Neural cell (in vitro differentiated cells): ENCODE measurements at regions not wholly inside any gene's neighbourhood (a gene's known extent, or its start where the extent isn't known, plus 50 kb on each side); places are given as distances from the start of the nearest gene placed in this dataset.

Experiments used
- H2AFZ ChIP-seq: fragments of 200-600, 300-800 bp; sonication (generic), shearing (Covaris generic); 2 replicates; pipeline ENCODE4 v1.6.0; 2014; ENCODE audit warnings: low read depth, mild to moderate bottlenecking, antibody characterized with exemption, low read length, moderate library complexity
- H3F3A ChIP-seq: fragments of 200-600 bp; shearing (Covaris generic); 2 replicates; pipeline ENCODE4 v1.6.1; 2016; ENCODE audit warnings: mild to moderate bottlenecking, moderate library complexity, mixed read lengths, antibody characterized with exemption, low read length; ENCODE audit not compliant: insufficient read depth, poor library complexity, severe bottlenecking
- H3K27ac ChIP-seq: fragments of 200-600, 300-800 bp; sonication (generic), shearing (Covaris generic); 2 replicates; pipeline ENCODE4 v1.5.1; 2014; ENCODE audit warnings: mild to moderate bottlenecking, low read length, moderate library complexity
- H3K27me3 ChIP-seq: fragments of 300-800, 200-600 bp; sonication (generic), shearing (Covaris generic); 2 replicates; pipeline ENCODE4 v1.6.0; 2014; ENCODE audit warnings: mild to moderate bottlenecking, low read depth, low read length, moderate library complexity; ENCODE audit not compliant: insufficient read depth
- H3K36me3 ChIP-seq: fragments of 300-800, 200-600 bp; sonication (generic), shearing (Covaris generic); 2 replicates; pipeline ENCODE4 v1.5.1; 2014; ENCODE audit warnings: mild to moderate bottlenecking, antibody characterized with exemption, low read length, moderate library complexity; ENCODE audit not compliant: insufficient read depth
- H3K4me2 ChIP-seq: fragments of 300-800, 200-600 bp; sonication (generic), shearing (Covaris generic); 2 replicates; pipeline ENCODE4 v1.6.0; 2014; ENCODE audit warnings: mild to moderate bottlenecking, low read length
- H3K4me3 ChIP-seq: fragments of 300-800, 200-600 bp; sonication (generic), shearing (Covaris generic); 2 replicates; pipeline ENCODE4 v1.5.1; 2014; ENCODE audit warnings: mild to moderate bottlenecking, low read length, moderate library complexity
- H3K79me2 ChIP-seq: fragments of 200-600 bp; shearing (Covaris generic); replicated peaks from 2 replicates; pipeline ENCODE4 v1.6.0; 2014; ENCODE audit warnings: mild to moderate bottlenecking, low read length, moderate library complexity; ENCODE audit not compliant: insufficient read depth
- H3K9ac ChIP-seq: fragments of 300-800, 200-600 bp; sonication (generic), shearing (Covaris generic); 2 replicates; pipeline ENCODE4 v1.6.1; 2016; ENCODE audit warnings: mild to moderate bottlenecking, low read length, mixed read lengths
- H3K9me2 ChIP-seq: fragments of 200-600 bp; shearing (Covaris generic); 2 replicates; pipeline ENCODE4 v1.6.1; 2016; ENCODE audit warnings: mild to moderate bottlenecking, low read length, mixed read lengths; ENCODE audit not compliant: insufficient read depth
- H3K9me3 ChIP-seq: fragments of 200-600, 300-800 bp; sonication (generic), shearing (Covaris generic); 2 replicates; pipeline ENCODE4 v1.6.1; 2016; ENCODE audit warnings: mild to moderate bottlenecking, mixed run types, low read length, moderate library complexity, mixed read lengths
- H4K20me1 ChIP-seq: fragments of 200-600 bp; shearing (Covaris generic); 2 replicates; pipeline ENCODE4 v1.6.1; 2016; ENCODE audit warnings: mild to moderate bottlenecking, mixed run types; ENCODE audit not compliant: insufficient read depth
- CTCF ChIP-seq: fragments of 450-650 bp; IDR thresholded peaks from 2 replicates; pipeline ENCODE4 v1.5.1; 2014; ENCODE audit warnings: antibody characterized with exemption, mild to moderate bottlenecking, moderate library complexity; ENCODE audit not compliant: poor library complexity, severe bottlenecking
- EP300 ChIP-seq: fragments of 450-650 bp; conservative IDR thresholded peaks from 2 replicates; pipeline ENCODE4 v1.6.1; 2014; ENCODE audit warnings: antibody characterized with exemption, mild to moderate bottlenecking, moderate library complexity; ENCODE audit not compliant: poor library complexity, severe bottlenecking
- EZH2 ChIP-seq: fragments of 200-600, 300-800 bp; shearing (Covaris generic), sonication (generic); IDR thresholded peaks from 2 replicates; pipeline ENCODE4 v1.6.1; 2014; ENCODE audit warnings: antibody characterized with exemption, low read length, borderline replicate concordance, mild to moderate bottlenecking; ENCODE audit not compliant: insufficient read depth, poor library complexity, severe bottlenecking
- MXI1 ChIP-seq: fragments of 450-650 bp; conservative IDR thresholded peaks from 2 replicates; pipeline ENCODE4 v1.6.1; 2014; ENCODE audit warnings: antibody characterized with exemption, mild to moderate bottlenecking; ENCODE audit not compliant: poor library complexity, severe bottlenecking
- POLR2AphosphoS5 ChIP-seq: IDR thresholded peaks from 2 replicates; pipeline ENCODE4 v1.6.1; 2012
- RAD21 ChIP-seq: fragments of 450-650 bp; conservative IDR thresholded peaks from 2 replicates; pipeline ENCODE4 v1.6.1; 2014; ENCODE audit warnings: antibody characterized with exemption, mild to moderate bottlenecking, moderate library complexity
- SMC3 ChIP-seq: fragments of 450-650 bp; conservative IDR thresholded peaks from 2 replicates; pipeline ENCODE4 v1.6.1; 2014; ENCODE audit warnings: antibody characterized with exemption, mild to moderate bottlenecking, moderate library complexity; ENCODE audit not compliant: poor library complexity
- TAF1 ChIP-seq: IDR thresholded peaks from 2 replicates; pipeline ENCODE4 v1.6.1; 2012; ENCODE audit warnings: low read depth
- TF ChIP-seq, protein P1 (sequence below): IDR thresholded peaks from 2 replicates; pipeline ENCODE4 v1.6.1; 2012; ENCODE audit warnings: borderline replicate concordance

GRCh38 chr6:144335311-144335861 lies 50.3 kb downstream of the UTRN start:
- Histone ChIP-seq H3K9me2 (no peaks in the 10 kb centered on the region), H3F3A (no peaks in the 10 kb centered on the region), H3K36me3 (no peaks in the 10 kb centered on the region), H3K9ac (no peak overlapping the region), H4K20me1 (no peaks in the 10 kb centered on the region), H3K79me2 (no peaks in the 10 kb centered on the region), H3K27me3 (no peaks in the 10 kb centered on the region), H3K27ac (no peak overlapping the region), H3K9me3 (no peaks in the 10 kb centered on the region), H3K4me2 (no peak overlapping the region), H2AFZ (no peak overlapping the region), H3K4me3 (no peak overlapping the region)
- TF ChIP-seq EP300 = no peak
- TF ChIP-seq, protein P1, sequence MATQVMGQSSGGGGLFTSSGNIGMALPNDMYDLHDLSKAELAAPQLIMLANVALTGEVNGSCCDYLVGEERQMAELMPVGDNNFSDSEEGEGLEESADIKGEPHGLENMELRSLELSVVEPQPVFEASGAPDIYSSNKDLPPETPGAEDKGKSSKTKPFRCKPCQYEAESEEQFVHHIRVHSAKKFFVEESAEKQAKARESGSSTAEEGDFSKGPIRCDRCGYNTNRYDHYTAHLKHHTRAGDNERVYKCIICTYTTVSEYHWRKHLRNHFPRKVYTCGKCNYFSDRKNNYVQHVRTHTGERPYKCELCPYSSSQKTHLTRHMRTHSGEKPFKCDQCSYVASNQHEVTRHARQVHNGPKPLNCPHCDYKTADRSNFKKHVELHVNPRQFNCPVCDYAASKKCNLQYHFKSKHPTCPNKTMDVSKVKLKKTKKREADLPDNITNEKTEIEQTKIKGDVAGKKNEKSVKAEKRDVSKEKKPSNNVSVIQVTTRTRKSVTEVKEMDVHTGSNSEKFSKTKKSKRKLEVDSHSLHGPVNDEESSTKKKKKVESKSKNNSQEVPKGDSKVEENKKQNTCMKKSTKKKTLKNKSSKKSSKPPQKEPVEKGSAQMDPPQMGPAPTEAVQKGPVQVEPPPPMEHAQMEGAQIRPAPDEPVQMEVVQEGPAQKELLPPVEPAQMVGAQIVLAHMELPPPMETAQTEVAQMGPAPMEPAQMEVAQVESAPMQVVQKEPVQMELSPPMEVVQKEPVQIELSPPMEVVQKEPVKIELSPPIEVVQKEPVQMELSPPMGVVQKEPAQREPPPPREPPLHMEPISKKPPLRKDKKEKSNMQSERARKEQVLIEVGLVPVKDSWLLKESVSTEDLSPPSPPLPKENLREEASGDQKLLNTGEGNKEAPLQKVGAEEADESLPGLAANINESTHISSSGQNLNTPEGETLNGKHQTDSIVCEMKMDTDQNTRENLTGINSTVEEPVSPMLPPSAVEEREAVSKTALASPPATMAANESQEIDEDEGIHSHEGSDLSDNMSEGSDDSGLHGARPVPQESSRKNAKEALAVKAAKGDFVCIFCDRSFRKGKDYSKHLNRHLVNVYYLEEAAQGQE = no peak
- TF ChIP-seq MXI1 = no peak
- no peak for TF ChIP-seq SMC3
- TF ChIP-seq POLR2AphosphoS5 = no peak
- TF ChIP-seq RAD21 = no peak
- TF ChIP-seq TAF1 = no peak
- no peak for TF ChIP-seq CTCF
- no peak for TF ChIP-seq EZH2

DNA sequence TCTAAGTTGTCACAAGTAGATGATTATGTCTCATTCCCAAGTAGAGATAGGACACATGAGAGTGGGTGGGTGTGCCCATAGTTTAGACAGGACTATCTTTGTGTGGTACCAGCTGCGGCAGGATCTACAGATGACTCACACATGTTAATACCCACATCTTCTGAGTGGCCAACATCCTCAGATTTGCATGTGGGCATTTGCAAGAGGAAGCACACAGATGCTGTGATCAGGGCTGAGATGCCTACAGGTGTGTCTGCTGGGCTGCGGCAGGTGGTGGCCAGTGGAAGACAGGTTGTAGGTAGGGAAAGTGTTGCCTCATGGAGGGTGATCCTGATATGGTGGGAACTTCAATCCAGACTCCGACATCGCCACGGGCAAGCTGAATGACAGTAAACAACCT lies 50.8 kb downstream of the UTRN start:
- Histone ChIP-seq H3K4me3 (no peak overlapping the region), H3K9ac (no peak overlapping the region), H3K27ac (no peak overlapping the region), H3K9me2 (no peaks in the 10 kb centered on the region), H3K36me3 (no peaks in the 10 kb centered on the region), H3F3A (no peaks in the 10 kb centered on the region), H4K20me1 (no peaks in the 10 kb centered on the region), H3K9me3 (no peaks in the 10 kb centered on the region), H2AFZ (no peak overlapping the region), H3K4me2 (no peak overlapping the region), H3K79me2 (no peaks in the 10 kb centered on the region), H3K27me3 (no peaks in the 10 kb centered on the region)
- TF ChIP-seq TAF1 = no peak
- TF ChIP-seq CTCF = no peak
- no peak for TF ChIP-seq RAD21
- TF ChIP-seq SMC3 = no peak
- no peak for TF ChIP-seq EP300
- no peak for TF ChIP-seq POLR2AphosphoS5
- TF ChIP-seq EZH2 = no peak
- TF ChIP-seq, protein P1 = no peak
- TF ChIP-seq MXI1 = no peak
